GM12878 (cell line): ENCODE measurements at regions not wholly inside any gene's neighbourhood (a gene's known extent, or its start where the extent isn't known, plus 50 kb on each side); places are given as distances from the start of the nearest gene placed in this dataset.
"Not testable (repeated sequence)": the region's sequence is repeated elsewhere in the genome, so short reads cannot be mapped to it uniquely, and the experiment has no call there.

Experiments used
- ATAC-seq: fragments of 200-7000 bp; cut with Tn5 transposase; 3 replicates; pipeline ENCODE4 v1.9.1; 2020; ENCODE audit warnings: mild to moderate bottlenecking, moderate library complexity
- BruUV-seq: library from RNA; stranded (reverse); fragments of 400-500 nt; replicated peaks from 2 replicates; lab custom pipeline; 2021; lab: Mats Ljungman, UMichigan
- CTCF ChIA-PET: fragments of 300-600 bp; sonication (Branson Sonifier 250); formaldehyde crosslinking; extraction: SDS; loops from one replicate; lab custom pipeline; 2021; ENCODE audit warnings: inconsistent platforms; lab: Yijun Ruan, JAX
- POLR2A ChIA-PET: fragments of 350-600 bp; formaldehyde crosslinking; extraction: SDS; loops from one replicate; lab custom pipeline; 2021; ENCODE audit warnings: inconsistent platforms; lab: Charles Lee
- RAD21 ChIA-PET: fragments of 300-600 bp; sonication (Branson Sonifier 250); formaldehyde crosslinking; loops from one replicate; lab custom pipeline; 2023; ENCODE audit warnings: antibody characterized with exemption; ENCODE audit not compliant: unreplicated experiment; lab: Charles Lee
- SMC1A ChIA-PET: fragments of 300-600 bp; sonication (Branson Sonifier 250); formaldehyde crosslinking; loops from one replicate; lab custom pipeline; 2023; ENCODE audit not compliant: unreplicated experiment, uncharacterized antibody; lab: Charles Lee
- DNase-seq: peaks from one replicate; pipeline ENCODE4 v3.0.0-alpha.2; 2011; ENCODE audit warnings: low read depth, low spot score
- FAIRE-seq: peaks from 3 replicates; lab custom pipeline; 2011; peaks lifted over from hg19 to GRCh38; lab: Jason Lieb, UNC
- H2AFZ ChIP-seq: 2 replicates; pipeline ENCODE4 v1.6.0; 2011; ENCODE audit warnings: low read depth, low read length, control low read depth; ENCODE audit not compliant: control insufficient read depth
- H3K27ac ChIP-seq: 2 replicates; pipeline ENCODE4 v1.5.1; 2011; ENCODE audit warnings: control low read depth; ENCODE audit not compliant: control insufficient read depth, insufficient read depth
- H3K27me3 ChIP-seq, 2 experiments: replicated peaks in 1 of 2; 2 replicates each; pipeline versions ENCODE4 v1.6.0 to v1.6.1; 2011; ENCODE audit warnings: low read length in 1 of 2; ENCODE audit not compliant: control insufficient read depth in 2 of 2, insufficient read depth in 2 of 2
- H3K36me3 ChIP-seq, 2 experiments: 2 replicates each; pipeline ENCODE4 v1.5.1; 2011; ENCODE audit warnings: low read length in 1 of 2; ENCODE audit not compliant: control insufficient read depth in 2 of 2, insufficient read depth in 2 of 2
- H3K4me1 ChIP-seq: 2 replicates; pipeline ENCODE4 v1.6.1; 2011; ENCODE audit warnings: mild to moderate bottlenecking, low read length, moderate library complexity, mixed read lengths; ENCODE audit not compliant: control insufficient read depth, insufficient read depth
- H3K4me2 ChIP-seq: 2 replicates; pipeline ENCODE4 v1.6.0; 2011; ENCODE audit warnings: control low read depth; ENCODE audit not compliant: control insufficient read depth, insufficient read depth
- H3K4me3 ChIP-seq: fragments of 200-600 bp; sonication (generic); 2 replicates; pipeline ENCODE4 v1.5.1; 2016
- H3K79me2 ChIP-seq: 2 replicates; pipeline ENCODE4 v1.6.0; 2011; ENCODE audit warnings: low read length; ENCODE audit not compliant: control insufficient read depth, insufficient read depth
- H3K9ac ChIP-seq: 2 replicates; pipeline ENCODE4 v1.8.0; 2011; ENCODE audit warnings: low read length, control low read depth, mixed read lengths; ENCODE audit not compliant: control insufficient read depth, insufficient read depth
- H3K9me3 ChIP-seq: replicated peaks from 3 replicates; pipeline ENCODE4 v1.5.1; 2011; ENCODE audit warnings: mild to moderate bottlenecking, low read length; ENCODE audit not compliant: control insufficient read depth, insufficient read depth
- H4K20me1 ChIP-seq: 2 replicates; pipeline ENCODE4 v1.6.0; 2011; ENCODE audit not compliant: control insufficient read depth, insufficient read depth
- BCL11A ChIP-seq: IDR thresholded peaks from 2 replicates; pipeline ENCODE4 v1.6.1; 2011; ENCODE audit warnings: low read depth, low read length
- WGBS: methylation state at CpG from one replicate; pipeline ENCODE4 v1.1.6; 2016; ENCODE audit warnings: low lambda C conversion rate; ENCODE audit not compliant: insufficient replicate concordance, insufficient coverage; ENCODE audit errors: missing lambda C conversion rate; 5-methylcytosine and 5-hydroxymethylcytosine counted together
- in situ Hi-C: fragments of 300-500 bp; cut with MboI; formaldehyde crosslinking; loops from 9 replicates; pipeline ENCODE4 v1.14.3; 2018; ENCODE audit warnings: mixed read lengths
- intact Hi-C: fragments of 100-400 bp; cut with micrococcal nuclease; formaldehyde crosslinking; loops from one replicate; pipeline ENCODE4 v1.14.2; 2022; ENCODE audit not compliant: unreplicated experiment
- TF ChIP-seq, protein P1 (sequence below): IDR thresholded peaks from 2 replicates; pipeline ENCODE4 v1.6.1; 2012; ENCODE audit warnings: low read depth, low read length, improper control_type of control experiment
- TF ChIP-seq, protein P2 (sequence below): IDR thresholded peaks from 2 replicates; pipeline ENCODE4 v1.6.1; 2011; ENCODE audit warnings: mild to moderate bottlenecking, low read depth, low read length, moderate library complexity; ENCODE audit not compliant: insufficient replicate concordance
- TF ChIP-seq, protein P3 (sequence below): IDR thresholded peaks from 2 replicates; pipeline ENCODE4 v1.6.1; 2012; ENCODE audit warnings: low read length, inconsistent platforms

DNA sequence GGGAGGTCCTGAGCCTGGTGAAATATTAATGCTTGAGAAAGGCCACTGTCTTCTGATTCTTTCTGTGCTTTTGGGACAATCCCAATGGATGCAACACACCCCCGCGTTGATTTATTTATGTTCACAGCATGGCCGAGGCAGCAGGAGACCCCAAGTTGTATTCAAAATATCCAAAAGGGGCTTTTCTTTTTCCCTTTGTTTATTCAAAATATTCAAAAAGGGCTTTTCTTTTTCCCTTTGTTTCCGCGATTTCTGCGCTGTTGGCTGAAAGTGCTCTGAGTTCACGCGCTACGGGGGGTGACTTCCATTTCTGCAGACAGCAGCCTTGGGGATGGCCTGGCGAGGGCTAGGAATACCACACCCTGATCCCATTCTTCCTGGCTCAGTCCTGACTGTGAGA is 59.5 kb upstream of the PPP2R3B start:
- BruUV-seq, result no TSS peak
- ChIA-PET RAD21 (no interaction called here), POLR2A (no interaction called here)
- H3K4me1 ChIP-seq, result no peaks in the 10 kb centered on the region
- H3K4me3 ChIP-seq, result no peak overlapping the region
- H3K9me3 ChIP-seq, result no peaks in the 10 kb centered on the region; the same call in 2 of the 3 replicates
- H3K36me3 ChIP-seq, result no peaks in the 10 kb centered on the region
- no peak overlapping the region for H3K4me2 ChIP-seq
- FAIRE-seq, result no peak
- no peaks in the 10 kb centered on the region for H3K27me3 ChIP-seq
- H4K20me1 ChIP-seq, result no peaks in the 10 kb centered on the region
- no peaks in the 10 kb centered on the region for H3K79me2 ChIP-seq
- H3K27ac ChIP-seq, result no peak overlapping the region
- intact Hi-C loops, result no loop called here
- TF ChIP-seq, protein P1, sequence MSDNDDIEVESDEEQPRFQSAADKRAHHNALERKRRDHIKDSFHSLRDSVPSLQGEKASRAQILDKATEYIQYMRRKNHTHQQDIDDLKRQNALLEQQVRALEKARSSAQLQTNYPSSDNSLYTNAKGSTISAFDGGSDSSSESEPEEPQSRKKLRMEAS, result no peak
- TF ChIP-seq, protein P2, sequence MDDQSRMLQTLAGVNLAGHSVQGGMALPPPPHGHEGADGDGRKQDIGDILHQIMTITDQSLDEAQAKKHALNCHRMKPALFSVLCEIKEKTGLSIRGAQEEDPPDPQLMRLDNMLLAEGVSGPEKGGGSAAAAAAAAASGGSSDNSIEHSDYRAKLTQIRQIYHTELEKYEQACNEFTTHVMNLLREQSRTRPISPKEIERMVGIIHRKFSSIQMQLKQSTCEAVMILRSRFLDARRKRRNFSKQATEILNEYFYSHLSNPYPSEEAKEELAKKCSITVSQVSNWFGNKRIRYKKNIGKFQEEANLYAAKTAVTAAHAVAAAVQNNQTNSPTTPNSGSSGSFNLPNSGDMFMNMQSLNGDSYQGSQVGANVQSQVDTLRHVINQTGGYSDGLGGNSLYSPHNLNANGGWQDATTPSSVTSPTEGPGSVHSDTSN, result no peak
- TF ChIP-seq, all 136 proteins: peak for 0
- WGBS, result 86% methylated on average over 10 of the region's 10 CpGs
- H2AFZ ChIP-seq, result no peak overlapping the region
- ChIA-PET CTCF (no interaction called here), SMC1A (no interaction called here)
- in situ Hi-C loops, result no loop called here
- ATAC-seq (no peak), DNase-seq (no peak)
- H3K9ac ChIP-seq, result no peak overlapping the region

DNA sequence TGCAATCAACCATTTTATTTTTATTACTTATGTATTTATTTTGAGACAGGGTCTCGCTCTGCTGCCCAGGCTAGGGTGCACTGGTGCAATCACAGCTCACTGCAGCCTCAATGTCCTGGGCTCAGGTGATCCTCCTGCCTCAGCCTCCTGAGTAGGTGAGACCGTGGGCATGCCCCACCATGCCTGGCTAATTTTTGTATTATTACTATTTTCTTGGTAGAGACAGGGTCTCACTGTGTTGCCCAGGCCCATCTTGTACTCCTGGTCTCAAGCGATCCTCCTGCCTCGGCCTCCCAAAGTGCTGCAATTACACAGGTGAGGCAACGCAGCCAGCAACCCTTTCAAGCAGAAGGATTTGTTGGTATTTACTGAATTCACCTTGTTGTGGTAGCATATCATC is 60.3 kb upstream of the PPP2R3B start:
- no TSS peak for BruUV-seq
- H3K27me3 ChIP-seq, result no peaks in the 10 kb centered on the region
- FAIRE-seq (no peak), ATAC-seq (no peak), DNase-seq (no peak)
- no peaks in the 10 kb centered on the region for H3K79me2 ChIP-seq
- H3K9me3 ChIP-seq, result no peaks in the 10 kb centered on the region; the same call in 2 of the 3 replicates
- no peak overlapping the region for H3K9ac ChIP-seq
- in situ Hi-C loops (no loop called here), intact Hi-C loops (no loop called here)
- ChIA-PET POLR2A (no interaction called here), CTCF (no interaction called here), RAD21 (no interaction called here), SMC1A (no interaction called here)
- H3K4me1 ChIP-seq, result no peaks in the 10 kb centered on the region
- no peak overlapping the region for H3K4me3 ChIP-seq
- no peak overlapping the region for H3K27ac ChIP-seq
- no peak overlapping the region for H2AFZ ChIP-seq
- H4K20me1 ChIP-seq, result no peaks in the 10 kb centered on the region
- TF ChIP-seq, protein P3, sequence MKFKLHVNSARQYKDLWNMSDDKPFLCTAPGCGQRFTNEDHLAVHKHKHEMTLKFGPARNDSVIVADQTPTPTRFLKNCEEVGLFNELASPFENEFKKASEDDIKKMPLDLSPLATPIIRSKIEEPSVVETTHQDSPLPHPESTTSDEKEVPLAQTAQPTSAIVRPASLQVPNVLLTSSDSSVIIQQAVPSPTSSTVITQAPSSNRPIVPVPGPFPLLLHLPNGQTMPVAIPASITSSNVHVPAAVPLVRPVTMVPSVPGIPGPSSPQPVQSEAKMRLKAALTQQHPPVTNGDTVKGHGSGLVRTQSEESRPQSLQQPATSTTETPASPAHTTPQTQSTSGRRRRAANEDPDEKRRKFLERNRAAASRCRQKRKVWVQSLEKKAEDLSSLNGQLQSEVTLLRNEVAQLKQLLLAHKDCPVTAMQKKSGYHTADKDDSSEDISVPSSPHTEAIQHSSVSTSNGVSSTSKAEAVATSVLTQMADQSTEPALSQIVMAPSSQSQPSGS, result no peak
- TF ChIP-seq BCL11A, result no peak
- no peaks in the 10 kb centered on the region for H3K36me3 ChIP-seq
- 22% methylated on average over 5 of the region's 5 CpGs for WGBS
- no peak overlapping the region for H3K4me2 ChIP-seq

DNA sequence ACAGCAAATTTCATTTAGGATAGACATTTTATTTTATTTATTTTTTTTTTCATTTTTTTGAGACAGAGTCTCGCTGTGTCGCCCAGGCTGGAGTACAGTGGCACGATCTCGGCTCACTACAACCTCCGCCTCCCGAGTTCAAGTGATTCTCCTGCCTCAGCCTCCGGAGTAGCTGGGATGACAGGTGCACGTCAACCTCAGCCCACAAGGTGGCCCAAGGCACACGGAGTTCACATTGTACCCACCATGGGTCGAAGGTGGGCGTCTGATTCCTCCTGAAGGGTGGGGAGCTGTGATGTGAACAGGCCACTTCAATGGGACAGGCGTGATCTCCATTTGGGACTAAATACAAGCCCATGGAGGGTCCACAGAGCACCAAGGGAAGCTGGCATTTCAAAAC is 65.0 kb upstream of the PPP2R3B start:
- H3K4me1 ChIP-seq, in situ Hi-C loops, H3K79me2 ChIP-seq, H3K4me2 ChIP-seq, ATAC-seq, RAD21 ChIA-PET, BruUV-seq, H3K9ac ChIP-seq, DNase-seq, H2AFZ ChIP-seq, intact Hi-C loops, H3K27ac ChIP-seq, CTCF ChIA-PET, H3K27me3 ChIP-seq, POLR2A ChIA-PET, H3K4me3 ChIP-seq, H3K36me3 ChIP-seq, H4K20me1 ChIP-seq, H3K9me3 ChIP-seq, SMC1A ChIA-PET, FAIRE-seq: not testable (repeated sequence)
- WGBS, result 62% methylated on average over 12 of the region's 12 CpGs
